GM19438 (cell line): ENCODE measurements at regions not wholly inside any gene's neighbourhood (a gene's known extent, or its start where the extent isn't known, plus 50 kb on each side); places are given as distances from the start of the nearest gene placed in this dataset.

Experiments
- ATAC-seq: cut with Tn5 transposase; IDR thresholded peaks from one replicate; pipeline ENCODE4 v1.9.1; 2021; ENCODE audit warnings: low read depth; ENCODE audit not compliant: unreplicated experiment

DNA sequence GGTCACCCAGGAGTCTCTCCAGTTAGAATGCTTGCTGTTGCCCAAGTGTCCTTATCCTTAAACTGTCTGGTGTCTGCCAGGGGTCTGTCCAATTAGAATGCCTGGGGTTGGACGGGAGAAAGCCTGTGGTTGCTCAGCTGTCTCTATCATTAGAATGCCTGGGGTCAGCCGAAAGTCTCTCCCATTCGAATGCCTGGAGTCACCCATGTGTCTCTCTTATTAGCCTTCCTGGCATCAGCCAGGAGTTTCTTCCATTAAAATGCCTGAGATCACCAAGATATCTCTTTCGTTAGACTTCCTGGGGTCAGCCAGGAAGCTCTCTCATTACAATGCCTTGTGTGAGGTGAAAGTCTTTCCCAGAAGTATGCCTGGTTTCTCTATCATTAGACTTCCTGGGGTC is 1521.0 kb downstream of the UQCRFS1 start:
- no peak for ATAC-seq

GRCh38 chr19:27689734-27690241 is 1523.2 kb downstream of the UQCRFS1 start:
- no peak for ATAC-seq

GRCh38 chr19:27684293-27684692 is 1528.7 kb downstream of the UQCRFS1 start:
- ATAC-seq = no peak

GRCh38 chr19:27681972-27682371 is 1531.0 kb downstream of the UQCRFS1 start:
- ATAC-seq = no peak

- ATAC-seq = no peak
These were observed 1533.0 kb downstream of the UQCRFS1 start for GRCh38 chr19:27679905-27680304.

GRCh38 chr19:27679399-27679798 is 1533.6 kb downstream of the UQCRFS1 start:
- ATAC-seq = no peak

GRCh38 chr19:27676877-27677276 is 1536.1 kb downstream of the UQCRFS1 start:
- no peak for ATAC-seq

DNA sequence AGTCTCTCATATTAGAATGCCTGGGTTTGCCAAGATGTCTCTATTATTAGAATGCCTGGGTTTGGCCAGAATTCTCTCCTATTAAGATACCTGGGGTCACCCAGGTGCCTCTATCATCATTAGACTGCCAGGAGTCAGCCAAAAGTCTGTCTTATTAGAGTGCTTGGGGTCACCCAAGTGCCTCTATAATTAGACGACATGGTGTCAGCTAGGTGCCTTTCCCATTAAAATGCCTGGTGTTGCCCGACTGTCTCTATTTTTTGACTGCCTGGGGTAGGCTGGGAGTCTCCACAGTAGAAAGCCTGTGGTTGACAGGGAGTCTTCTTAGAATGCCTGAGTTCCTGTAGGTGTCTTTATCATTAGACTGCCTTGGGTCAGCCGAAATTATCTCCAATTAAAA is 1536.6 kb downstream of the UQCRFS1 start:
- ATAC-seq = no peak

- ATAC-seq = no peak
These were observed 1537.2 kb downstream of the UQCRFS1 start for GRCh38 chr19:27675771-27676170.

- ATAC-seq = no peak
These were observed 1538.2 kb downstream of the UQCRFS1 start for GRCh38 chr19:27674701-27675100.

DNA sequence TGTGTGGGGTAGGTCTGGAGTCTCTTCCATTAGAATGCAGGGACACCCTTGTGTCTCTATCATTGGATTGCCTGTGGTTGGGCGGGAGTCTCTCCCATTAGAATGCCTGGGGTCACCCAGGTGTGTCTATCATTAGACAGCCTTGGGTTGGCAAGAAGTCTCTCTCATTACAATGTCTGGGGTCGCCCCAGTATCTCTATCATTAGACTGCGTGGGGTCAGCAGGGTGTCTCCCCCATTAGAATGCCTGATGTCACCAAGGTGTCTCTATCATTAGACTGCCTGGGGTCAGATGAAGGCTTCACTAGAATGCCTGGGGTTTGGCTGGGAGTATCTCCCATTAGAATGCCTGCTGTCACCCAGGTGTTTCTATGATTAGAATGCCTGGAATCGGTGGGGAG is 1539.0 kb downstream of the UQCRFS1 start:
- no peak for ATAC-seq

DNA sequence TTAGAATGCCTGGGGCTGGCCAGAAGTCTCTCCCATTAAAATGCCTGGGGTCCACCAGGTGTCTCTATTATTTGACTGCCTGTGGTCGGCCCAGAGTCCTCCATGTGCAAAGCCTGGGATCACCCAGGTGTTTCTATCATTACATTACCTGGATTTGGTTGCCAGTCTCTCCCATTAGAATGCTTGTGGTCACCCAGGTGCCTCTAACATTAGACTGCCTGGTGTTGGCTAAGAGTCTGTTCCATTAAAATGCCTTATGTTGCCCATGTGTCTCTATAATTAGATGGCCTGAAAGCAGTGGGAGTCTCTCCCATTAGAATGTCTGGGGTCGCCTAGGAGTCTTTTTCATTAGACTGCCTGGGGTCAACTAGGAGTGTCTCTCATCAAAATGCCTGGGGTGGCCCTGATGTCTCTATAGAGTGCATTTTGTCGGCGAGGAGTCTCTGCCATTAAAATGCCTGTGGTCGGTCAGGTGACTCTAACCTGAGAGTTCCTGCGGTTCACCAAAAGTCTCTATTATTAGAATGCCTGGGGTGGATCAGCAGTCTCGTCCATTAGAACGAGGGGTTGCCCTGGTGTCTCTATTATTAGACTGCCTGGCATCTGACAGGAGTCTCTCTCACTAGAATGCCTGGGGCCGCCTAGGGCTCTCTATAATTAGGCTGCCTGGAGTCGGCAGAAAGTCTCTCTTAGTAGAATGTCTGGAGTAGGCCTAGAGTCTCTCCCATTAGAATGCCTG is 1540.5 kb downstream of the UQCRFS1 start:
- no peak for ATAC-seq

DNA sequence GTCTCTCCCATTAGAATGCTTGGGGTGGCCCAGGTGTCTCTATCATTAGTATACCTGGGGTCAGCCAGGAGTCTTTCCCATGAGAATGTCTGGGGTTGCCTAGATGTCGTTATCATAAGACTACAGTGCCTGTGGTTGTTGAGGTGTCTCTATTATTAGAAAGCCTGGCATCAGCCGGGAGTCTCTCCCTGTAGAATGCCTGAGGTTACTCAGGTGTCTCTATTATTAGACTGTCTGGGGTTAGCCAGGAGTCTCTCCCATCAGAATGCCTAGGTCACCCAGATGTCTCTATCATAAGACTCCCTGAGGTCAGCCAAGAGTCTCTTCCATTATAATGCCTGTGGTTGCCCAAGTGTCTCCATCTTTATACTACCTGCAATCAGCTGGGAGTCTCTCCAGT is 1541.1 kb downstream of the UQCRFS1 start:
- ATAC-seq = no peak

DNA sequence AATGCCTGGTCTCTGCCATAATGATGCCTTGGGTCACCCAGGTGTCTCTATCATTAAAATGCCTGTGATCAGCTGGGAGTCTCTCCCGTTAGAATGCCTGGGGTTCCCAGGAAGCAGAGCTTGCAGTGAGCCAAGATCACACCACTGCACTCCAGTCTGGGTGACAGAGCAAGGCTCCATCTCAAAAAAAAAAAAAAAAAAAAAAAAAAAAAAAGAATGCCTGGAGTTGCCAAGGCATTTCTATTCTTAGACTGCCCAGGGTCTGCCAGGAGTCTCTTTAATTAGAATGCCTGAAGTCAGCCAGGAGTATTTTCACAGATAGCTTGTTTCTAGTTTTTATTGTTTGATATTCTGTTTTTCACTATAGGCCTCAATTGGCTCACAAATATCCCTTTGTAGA is 1552.5 kb downstream of the UQCRFS1 start:
- no peak for ATAC-seq

GRCh38 chr19:27657271-27658051 is 1555.5 kb downstream of the UQCRFS1 start:
- ATAC-seq = no peak

DNA sequence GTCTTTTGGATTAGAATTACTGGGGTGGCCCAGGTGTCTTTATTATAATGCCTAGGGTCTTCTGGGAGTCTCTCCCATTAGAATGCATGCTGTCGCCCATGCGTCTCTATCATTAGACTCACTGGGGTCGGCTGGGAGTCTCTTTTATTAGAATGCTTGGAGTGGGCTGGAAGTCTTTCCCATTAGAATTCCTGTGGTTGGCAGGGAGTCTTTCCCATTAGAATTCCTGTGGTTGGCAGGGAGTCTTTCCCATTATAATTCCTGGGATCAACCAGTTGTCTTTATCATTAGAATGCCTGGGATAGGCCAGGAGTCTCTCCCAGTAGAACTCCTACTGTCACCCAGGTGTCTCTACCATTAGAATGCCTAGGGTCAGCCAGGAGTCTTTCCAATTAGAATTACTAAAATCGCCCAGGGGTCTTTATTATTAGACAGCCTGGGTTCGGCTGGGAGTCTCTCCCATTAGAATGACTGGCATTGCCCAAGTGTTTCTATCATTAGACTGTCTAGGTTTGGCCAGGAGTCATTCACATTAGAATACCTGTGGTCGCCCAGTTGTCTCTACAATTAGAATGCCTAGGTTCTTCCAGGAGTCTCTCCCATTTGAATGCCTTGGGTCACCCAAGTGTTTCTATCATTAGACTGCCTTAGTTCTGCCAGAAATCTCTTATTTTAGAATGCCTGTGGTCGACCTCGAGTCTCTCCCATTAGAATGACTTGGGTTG is 1558.5 kb downstream of the UQCRFS1 start:
- ATAC-seq = no peak

- no peak for ATAC-seq
These were observed 1560.2 kb downstream of the UQCRFS1 start for GRCh38 chr19:27652796-27653195.

DNA sequence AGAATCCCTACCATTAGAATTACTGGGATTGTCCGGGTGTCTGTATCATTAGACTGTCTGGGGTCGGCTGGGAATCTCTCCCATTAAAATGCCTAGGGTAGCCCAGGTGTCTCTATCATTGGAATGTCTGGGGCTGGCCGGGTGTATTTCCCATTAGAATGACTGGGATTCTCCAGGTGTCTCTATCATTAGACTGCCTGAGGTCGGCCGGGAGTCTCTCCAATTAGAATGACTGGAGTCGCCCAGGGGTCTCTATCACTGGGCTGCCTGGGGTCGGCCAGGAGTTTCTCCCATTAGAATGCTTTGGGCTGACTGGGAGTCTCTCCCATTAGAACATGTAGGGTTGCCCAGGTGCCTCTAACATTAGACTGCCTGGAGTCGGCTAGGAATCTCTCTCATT is 1560.7 kb downstream of the UQCRFS1 start:
- no peak for ATAC-seq

DNA sequence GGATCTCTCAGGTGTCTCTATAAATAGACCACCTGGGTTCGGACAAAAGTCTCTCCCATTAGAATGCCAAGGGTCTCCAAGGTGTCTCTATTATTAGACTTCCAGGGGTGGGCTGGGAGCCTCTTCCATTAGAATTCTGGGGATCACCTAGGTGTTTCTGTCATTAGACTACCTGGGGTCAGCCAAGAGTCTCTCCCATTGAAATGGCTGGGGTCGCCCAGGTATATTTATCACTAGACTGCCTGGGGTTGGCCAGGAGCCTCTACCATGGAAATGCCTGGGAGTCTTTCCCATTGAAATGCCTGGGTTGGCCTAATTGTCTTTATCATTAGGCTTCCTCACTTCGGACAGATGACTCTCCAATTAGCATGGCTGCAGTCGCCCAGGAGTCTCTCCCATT is 1565.5 kb downstream of the UQCRFS1 start:
- no peak for ATAC-seq

DNA sequence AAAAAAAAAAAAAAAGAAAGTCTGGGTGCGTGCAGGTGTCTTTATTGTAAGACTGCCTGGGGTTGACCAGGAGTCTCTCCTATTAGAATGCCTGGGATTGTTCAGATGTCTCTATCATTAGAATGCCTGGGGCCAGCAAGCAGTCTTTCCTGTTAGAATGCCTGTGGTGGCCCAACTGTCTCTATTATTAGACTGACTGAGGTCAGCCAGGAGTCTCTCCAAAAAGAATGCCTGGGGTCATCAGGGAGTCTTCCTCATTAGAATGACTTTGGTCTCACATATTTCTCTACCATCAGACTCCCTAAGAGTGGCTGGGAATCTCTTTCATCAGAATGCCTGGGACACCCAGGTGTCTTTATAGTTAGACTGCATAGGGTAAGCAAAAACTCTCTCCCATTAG is 1577.5 kb downstream of the UQCRFS1 start:
- ATAC-seq = no peak

DNA sequence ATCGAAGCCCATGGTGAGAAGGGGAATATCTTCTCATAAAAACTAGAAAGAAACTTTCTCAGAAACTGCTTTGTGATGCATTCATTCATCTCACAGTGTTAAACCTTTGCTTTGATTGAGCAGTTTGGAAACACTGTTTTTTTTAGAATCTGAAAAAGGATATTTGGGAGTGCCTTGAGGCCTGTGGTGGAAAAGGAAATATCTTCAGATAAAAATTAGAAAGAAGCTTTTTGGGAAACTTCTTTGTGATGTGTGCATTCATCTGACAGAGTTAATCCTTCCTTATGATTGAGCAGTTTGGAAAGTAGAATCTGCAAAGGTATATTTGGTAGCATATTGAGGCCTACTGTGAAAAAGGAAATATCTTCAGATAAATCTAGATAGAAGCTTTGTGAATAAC is 1594.9 kb downstream of the UQCRFS1 start:
- ATAC-seq = no peak
